Fibroblast of the aortic adventitia (primary cell): ENCODE measurements at regions not wholly inside any gene's neighbourhood (a gene's known extent, or its start where the extent isn't known, plus 50 kb on each side); places are given as distances from the start of the nearest gene placed in this dataset.

ENCODE experiments used
- DNase-seq: peaks from one replicate; pipeline ENCODE4 v3.0.0-alpha.2; 2010; ENCODE audit warnings: low read depth
- H3K4me3 ChIP-seq: 2 replicates; pipeline ENCODE4 v1.5.1; 2011; ENCODE audit warnings: low read depth, mild to moderate bottlenecking, control low read depth, low read length, moderate library complexity
- TF ChIP-seq, protein P1 (sequence below): IDR thresholded peaks from 2 replicates; pipeline ENCODE4 v1.5.1; 2011; ENCODE audit warnings: mild to moderate bottlenecking, low read length, control low read depth, inconsistent platforms; ENCODE audit not compliant: insufficient read depth

DNA sequence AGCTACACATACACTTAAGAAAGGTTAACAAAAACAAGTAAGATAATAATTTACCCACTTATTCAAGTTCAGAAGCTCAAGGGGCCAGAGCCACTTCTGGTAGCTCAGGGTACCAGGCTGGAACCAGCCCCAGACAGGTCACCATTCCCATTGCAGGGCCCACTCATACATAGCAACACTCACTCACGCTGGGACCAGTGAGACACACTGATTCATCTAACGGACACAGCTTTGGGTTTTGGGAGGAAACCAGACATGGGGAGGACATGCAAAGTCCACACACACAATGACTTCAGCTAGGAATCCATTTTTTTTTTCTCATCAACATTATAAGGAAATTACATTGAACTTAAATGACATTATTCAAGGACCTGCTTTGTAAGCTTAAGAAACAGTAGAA lies 169.1 kb downstream of the ZC3H11B start:
- H3K4me3 ChIP-seq: no peak overlapping the region
- TF ChIP-seq, protein P1, sequence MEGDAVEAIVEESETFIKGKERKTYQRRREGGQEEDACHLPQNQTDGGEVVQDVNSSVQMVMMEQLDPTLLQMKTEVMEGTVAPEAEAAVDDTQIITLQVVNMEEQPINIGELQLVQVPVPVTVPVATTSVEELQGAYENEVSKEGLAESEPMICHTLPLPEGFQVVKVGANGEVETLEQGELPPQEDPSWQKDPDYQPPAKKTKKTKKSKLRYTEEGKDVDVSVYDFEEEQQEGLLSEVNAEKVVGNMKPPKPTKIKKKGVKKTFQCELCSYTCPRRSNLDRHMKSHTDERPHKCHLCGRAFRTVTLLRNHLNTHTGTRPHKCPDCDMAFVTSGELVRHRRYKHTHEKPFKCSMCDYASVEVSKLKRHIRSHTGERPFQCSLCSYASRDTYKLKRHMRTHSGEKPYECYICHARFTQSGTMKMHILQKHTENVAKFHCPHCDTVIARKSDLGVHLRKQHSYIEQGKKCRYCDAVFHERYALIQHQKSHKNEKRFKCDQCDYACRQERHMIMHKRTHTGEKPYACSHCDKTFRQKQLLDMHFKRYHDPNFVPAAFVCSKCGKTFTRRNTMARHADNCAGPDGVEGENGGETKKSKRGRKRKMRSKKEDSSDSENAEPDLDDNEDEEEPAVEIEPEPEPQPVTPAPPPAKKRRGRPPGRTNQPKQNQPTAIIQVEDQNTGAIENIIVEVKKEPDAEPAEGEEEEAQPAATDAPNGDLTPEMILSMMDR: no peak
- no peak for DNase-seq

DNA sequence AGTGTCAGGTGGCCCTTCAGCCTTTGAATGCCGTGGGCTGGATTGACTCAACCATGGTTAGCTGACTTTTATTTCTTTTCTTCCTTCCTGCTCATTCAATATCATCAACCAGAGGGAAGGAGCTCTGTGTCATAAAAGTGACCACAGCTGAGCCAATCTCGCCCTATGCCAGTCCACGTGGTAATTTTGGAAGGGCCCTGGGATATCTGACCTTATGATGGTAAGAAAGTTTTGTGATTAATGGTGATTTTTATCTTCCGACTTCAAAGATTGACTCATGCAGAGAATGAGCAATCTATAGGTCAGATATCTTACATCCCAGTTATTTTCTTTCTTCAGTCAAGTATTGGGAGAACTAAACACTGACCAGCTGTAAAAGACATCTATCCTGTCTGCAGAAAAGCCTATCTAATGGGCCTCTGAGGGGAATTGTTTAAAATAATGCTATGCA lies 170.3 kb downstream of the ZC3H11B start:
- TF ChIP-seq, protein P1: no peak
- H3K4me3 ChIP-seq: no peak overlapping the region
- peak; percentile 89 for DNase-seq

- TF ChIP-seq, protein P1: no peak
- H3K4me3 ChIP-seq: no peak overlapping the region
Observed at GRCh38 chr1:219441884-219442283, 171.0 kb downstream of the ZC3H11B start.

GRCh38 chr1:219439376-219439775 lies 173.5 kb downstream of the ZC3H11B start:
- H3K4me3 ChIP-seq: no peak overlapping the region
- TF ChIP-seq, protein P1: no peak
- peak; percentile 71 for DNase-seq

More at GRCh38 chr1:219441884-219442283, 171.0 kb downstream of the ZC3H11B start:
- DNase-seq: no peak

GRCh38 chr1:219438386-219438785 lies 174.5 kb downstream of the ZC3H11B start:
- TF ChIP-seq, protein P1: no peak
- DNase-seq: no peak
- H3K4me3 ChIP-seq: no peak overlapping the region

- no peak overlapping the region for H3K4me3 ChIP-seq
- TF ChIP-seq, protein P1: no peak
- DNase-seq: no peak
Observed at GRCh38 chr1:219434923-219435297, 178.0 kb downstream of the ZC3H11B start.

DNA sequence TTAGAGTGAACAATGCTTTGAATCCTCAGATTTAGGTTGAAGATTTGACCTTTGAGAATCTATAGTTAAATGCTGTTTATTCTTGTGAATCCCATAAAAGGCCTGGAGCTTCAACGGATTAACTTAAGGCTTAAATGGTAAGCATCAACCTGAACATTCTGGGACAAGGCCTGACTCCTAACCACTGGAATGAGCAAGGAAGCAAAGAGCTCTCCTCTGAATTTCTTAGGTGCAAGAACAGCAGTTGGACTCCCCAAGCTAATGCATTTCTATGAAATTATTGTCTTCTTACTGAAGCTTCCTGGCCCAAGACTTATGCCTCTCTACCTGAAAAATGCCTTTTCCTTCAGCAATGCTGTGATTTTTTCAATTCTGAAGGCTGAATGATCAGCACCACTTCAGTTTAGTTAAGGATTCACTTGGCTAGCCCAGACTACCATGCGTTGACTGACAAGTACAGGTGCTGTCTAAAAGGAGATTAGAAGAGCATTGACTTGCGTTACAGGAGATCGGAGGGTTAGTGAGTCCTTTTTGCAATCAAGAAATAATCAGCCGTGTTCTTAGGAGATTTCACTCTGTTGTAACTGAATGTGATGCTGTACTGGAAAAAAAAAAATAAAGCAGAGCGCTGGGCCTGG lies 178.5 kb downstream of the ZC3H11B start:
- DNase-seq: no peak
- TF ChIP-seq, protein P1: no peak
- H3K4me3 ChIP-seq: no peak overlapping the region
